Fibroblast of the conjunctiva (primary cell): ENCODE measurements at regions not wholly inside any gene's neighbourhood (a gene's known extent, or its start where the extent isn't known, plus 50 kb on each side); places are given as distances from the start of the nearest gene placed in this dataset.
"Not testable (repeated sequence)": the region's sequence is repeated elsewhere in the genome, so short reads cannot be mapped to it uniquely, and the experiment has no call there.

Experiments
- DNase-seq: peaks from one replicate; pipeline ENCODE4 v3.0.0-alpha.2; 2010; ENCODE audit warnings: low read depth

DNA sequence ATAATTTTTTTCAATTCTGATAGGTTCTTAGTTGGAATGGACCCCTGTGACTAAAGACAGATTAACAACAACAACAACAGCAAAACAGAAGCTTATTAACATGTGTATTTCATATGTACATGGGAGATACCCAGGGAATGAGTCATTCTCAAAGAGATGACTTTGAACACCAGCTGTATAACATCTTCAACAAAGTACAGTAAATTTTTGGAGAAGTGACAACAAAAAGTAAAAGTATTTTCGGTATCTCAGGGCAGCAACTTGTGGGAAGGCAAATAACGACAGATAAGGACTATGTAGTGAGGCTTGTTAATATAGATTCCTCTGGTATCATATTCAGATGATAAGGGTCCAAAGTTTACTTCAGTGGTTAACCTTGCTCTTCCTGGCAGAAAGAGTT is 573.4 kb upstream of the RAG2 start:
- no peak for DNase-seq

DNA sequence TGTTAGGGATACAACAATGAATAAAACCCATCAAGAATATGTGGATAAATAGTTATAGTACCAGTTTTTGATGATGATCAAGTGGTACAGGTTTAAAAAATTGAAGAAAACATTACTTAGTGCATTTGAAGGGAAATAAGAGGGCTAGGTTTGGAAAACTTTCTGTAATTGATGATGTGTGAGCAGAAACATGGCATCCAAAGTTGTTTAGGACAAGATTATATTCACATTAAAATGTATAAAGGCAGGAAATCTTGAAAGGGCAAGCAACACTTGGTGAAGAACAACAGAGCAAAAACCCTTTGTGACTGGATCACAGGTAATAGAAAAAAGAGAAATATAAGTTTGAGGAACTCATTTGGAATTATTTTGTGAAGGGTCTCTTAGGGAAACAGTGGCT is 572.3 kb upstream of the RAG2 start:
- DNase-seq, result no peak

- not testable (repeated sequence) for DNase-seq
Observed at GRCh38 chr11:37145434-37145833, 547.4 kb upstream of the RAG2 start.

GRCh38 chr11:37142591-37142990 is 544.6 kb upstream of the RAG2 start:
- no peak for DNase-seq

- no peak for DNase-seq
Observed at GRCh38 chr11:37141707-37142106, 543.7 kb upstream of the RAG2 start.

- not testable (repeated sequence) for DNase-seq
Observed at GRCh38 chr11:37135606-37136005, 537.6 kb upstream of the RAG2 start.

DNA sequence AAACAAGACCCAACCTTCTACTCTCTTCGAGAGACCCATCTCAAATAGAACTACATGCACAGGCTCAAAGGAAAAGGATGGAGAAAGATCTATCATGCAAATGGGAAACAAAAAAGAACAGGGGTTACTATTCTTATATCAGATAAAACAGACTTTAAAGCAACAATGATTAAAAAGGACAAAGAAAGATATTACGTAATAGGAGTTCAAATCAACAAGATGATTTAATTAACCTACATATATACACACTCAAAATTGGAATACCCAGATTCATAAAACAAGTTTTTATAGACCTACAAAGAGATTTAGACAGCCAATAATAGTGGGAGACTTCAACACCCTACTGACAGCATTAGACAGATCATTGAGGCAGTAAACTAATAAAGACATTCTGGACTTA is 536.6 kb upstream of the RAG2 start:
- DNase-seq, result no peak

- no peak for DNase-seq
Observed at GRCh38 chr11:37124384-37124783, 526.3 kb upstream of the RAG2 start.

DNA sequence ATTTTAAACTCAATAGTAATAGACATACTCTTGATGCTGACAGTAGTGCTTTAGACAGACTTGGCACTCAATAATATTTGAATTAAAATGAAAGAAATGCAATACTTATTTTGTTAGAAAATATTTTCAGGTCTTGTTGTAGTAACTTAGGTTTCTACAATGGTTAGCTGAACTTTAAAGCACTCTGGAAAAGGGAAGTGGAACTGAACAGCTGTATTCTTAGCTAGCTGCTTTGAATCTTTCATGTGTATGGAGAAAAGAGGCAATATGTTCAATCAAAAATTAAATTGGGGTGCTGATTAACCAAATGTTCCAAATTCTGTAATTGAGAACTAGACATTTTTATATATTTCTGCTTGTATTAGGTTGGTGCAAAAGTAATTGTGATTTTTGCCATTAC is 517.9 kb upstream of the RAG2 start:
- DNase-seq, result no peak

DNA sequence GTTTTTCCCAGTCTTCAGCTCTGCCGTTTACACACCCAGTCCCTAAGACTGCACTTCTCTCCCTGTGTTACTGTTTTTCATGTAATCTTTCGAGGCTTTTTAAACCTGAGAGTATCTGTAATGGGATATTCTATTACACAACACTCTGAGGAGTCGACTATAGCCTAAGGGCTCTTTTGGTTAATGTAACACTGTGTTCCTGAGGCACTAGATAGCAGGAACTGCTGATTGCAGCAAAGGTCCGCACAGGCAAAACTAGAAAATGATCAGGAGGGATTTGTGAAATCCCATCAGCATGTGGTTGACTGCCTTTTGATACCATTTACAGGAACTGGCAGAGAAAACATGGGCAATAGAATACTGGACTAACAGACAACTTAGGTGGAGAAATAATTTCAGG is 512.3 kb upstream of the RAG2 start:
- no peak for DNase-seq

GRCh38 chr11:37109286-37109585 is 511.2 kb upstream of the RAG2 start:
- DNase-seq, result no peak

- no peak for DNase-seq
Observed at GRCh38 chr11:37108436-37109285, 510.6 kb upstream of the RAG2 start.

DNA sequence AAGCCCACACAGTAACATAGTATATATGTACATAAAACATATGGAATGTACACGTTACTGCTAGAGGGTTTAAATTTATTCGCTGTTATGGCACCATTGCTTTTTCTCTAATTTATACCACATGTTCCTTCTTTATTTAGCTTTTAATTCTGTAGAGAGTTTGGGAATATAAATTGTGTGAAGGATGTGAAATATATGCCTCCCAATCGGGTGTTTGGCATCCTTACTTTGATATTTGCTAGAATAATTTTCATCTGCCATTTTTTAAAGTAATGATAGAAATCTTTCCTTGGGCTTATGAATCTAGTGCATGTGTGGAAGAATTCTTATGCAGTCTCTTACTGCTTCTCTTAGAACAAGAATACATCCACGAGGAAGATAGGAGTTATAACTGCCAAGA is 509.8 kb upstream of the RAG2 start:
- DNase-seq, result no peak

- DNase-seq, result no peak
Observed at GRCh38 chr11:37107415-37107814, 509.4 kb upstream of the RAG2 start.

- DNase-seq, result no peak
Observed at GRCh38 chr11:37105427-37105826, 507.4 kb upstream of the RAG2 start.

GRCh38 chr11:37104380-37104779 is 506.3 kb upstream of the RAG2 start:
- DNase-seq, result no peak

DNA sequence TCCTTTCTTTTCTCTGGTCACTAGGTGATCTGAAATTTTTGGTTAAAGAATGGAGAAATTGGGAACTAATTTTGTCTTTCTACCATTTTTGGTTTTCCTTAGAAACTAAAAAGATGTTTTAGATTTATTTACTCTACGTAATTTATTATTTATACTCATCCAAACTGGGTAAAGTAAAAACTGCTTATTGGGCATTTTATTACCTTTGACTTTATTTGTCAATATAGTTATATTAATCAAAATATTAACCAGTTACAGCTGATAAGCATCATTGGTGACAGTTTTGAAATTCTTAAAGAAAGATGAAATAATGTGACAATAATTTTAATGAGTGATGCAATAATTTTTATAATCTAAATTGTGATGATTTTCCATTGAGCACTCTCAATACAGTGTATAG is 502.0 kb upstream of the RAG2 start:
- DNase-seq, result no peak

- DNase-seq, result no peak
Observed at GRCh38 chr11:37092487-37092886, 494.5 kb upstream of the RAG2 start.

GRCh38 chr11:37089439-37089838 is 491.4 kb upstream of the RAG2 start:
- DNase-seq, result no peak

DNA sequence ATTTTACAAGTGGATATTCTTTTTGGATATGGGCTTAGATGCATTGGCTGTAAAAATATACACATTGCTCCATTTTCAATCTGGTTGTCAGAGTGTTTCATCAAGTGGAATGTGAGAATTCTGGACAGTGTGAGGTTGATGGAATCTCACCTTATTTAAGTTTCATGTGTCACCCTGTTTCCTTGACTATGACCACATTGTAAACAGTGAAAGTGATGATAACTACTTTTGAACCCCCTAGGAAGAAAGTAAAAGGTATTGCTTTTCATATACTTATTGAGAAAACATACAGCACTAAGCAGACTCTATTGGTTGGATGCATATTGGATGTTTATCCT is 490.5 kb upstream of the RAG2 start:
- no peak for DNase-seq

- no peak for DNase-seq
Observed at GRCh38 chr11:37087650-37088572, 489.9 kb upstream of the RAG2 start.

DNA sequence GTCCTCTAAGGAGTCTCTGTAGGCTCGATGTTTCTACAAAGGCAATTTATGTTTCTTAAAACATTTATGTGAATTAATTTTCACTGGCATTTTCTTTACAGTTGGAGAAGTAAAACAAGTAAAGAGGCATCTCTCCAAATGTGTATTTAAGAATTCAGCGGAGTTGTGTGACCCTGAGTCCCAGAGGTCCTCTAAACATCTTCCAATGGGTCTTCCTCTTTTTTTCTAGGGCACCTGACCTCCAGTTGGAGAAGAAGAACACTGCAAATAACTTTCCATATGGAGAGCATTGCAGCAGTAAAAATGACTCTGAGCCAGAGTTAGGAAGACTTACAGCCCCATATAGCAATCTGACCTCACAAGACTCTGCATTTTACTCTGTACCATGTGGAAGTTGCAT is 480.5 kb upstream of the RAG2 start:
- DNase-seq, result no peak

DNA sequence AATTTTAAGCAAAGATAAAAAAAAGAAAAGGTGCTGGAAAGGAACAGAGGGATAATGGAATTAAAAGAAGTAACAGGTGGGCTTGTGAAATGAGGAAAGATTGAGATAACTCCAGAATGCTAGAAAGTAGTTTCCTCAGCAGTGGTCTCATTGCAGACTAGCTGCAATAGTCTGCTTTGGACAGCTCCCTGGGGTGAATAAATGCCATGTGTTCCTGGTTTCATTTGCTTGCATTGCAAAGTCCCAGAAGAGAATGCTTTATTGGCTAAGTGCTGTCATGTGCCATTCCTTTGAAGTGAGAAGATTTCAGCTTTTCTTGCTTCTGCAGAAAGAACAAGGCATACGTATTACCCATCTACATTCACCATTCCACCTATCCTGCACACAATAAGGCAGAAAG is 478.8 kb upstream of the RAG2 start:
- DNase-seq, result no peak
